Pancreas (tissue), 10 donors: ENCODE measurements at regions not wholly inside any gene's neighbourhood (a gene's known extent, or its start where the extent isn't known, plus 50 kb on each side); places are given as distances from the start of the nearest gene placed in this dataset.

ENCODE experiments used
- ATAC-seq, 4 donors: fragments of 200-7000 bp; cut with Tn5 transposase; one replicate each; pipeline versions ENCODE4 v1.8.0 to v1.9.1; 2020; ENCODE audit warnings: mild to moderate bottlenecking in 4 of 4, moderate library complexity in 4 of 4
- DNase-seq, 6 donors: peaks; one replicate each; pipeline ENCODE4 v3.0.0-alpha.2; 2020
- FAIRE-seq: peaks from 2 replicates; lab custom pipeline; 2012; peaks lifted over from hg19 to GRCh38; lab: Jason Lieb, UNC
- H3K27ac ChIP-seq, 4 donors: fragments of 200-600 bp; sonication (generic); 1 replicate in 3 of 4; 2 replicates in 1 of 4; pipeline versions ENCODE4 v1.5.0 to v1.8.0; 2020
- H3K27me3 ChIP-seq, 4 donors: fragments of 200-600 bp; one replicate each; pipeline ENCODE4 v1.8.0; 2021
- H3K36me3 ChIP-seq, 3 donors: fragments of 200-600 bp; sonication (generic) in 1 of 3; one replicate each; pipeline versions ENCODE4 v1.5.0 to v1.8.0; 2020 to 2021
- H3K4me1 ChIP-seq, 3 donors: fragments of 200-600 bp; one replicate each; pipeline ENCODE4 v1.8.0; 2021
- H3K4me3 ChIP-seq, 4 donors: fragments of 200-600 bp; sonication (generic) in 2 of 4; one replicate each; pipeline versions ENCODE4 v1.5.0 to v1.8.0; 2020 to 2021
- H3K9me3 ChIP-seq, 4 donors: fragments of 200-600 bp; one replicate each; pipeline ENCODE4 v1.8.0; 2021
- CTCF ChIP-seq, 4 donors: fragments of 200-600 bp; sonication (generic) in 3 of 4; IDR thresholded peaks; one replicate each; pipeline versions ENCODE4 v1.5.0 to v1.8.0; 2021; ENCODE audit warnings: antibody characterized with exemption in 4 of 4
- WGBS, 2 donors: extraction: QIAGEN DNeasy Blood & Tissue Kit; methylation state at CpG; one replicate each; pipeline ENCODE4 v1.1.7; 2013; 5-methylcytosine and 5-hydroxymethylcytosine counted together
- intact Hi-C, 3 donors: fragments of 100-400 bp; cut with DNase I; formaldehyde crosslinking; loops; one replicate each; pipeline versions ENCODE4 v1.11.1 to v1.14.2; 2022
- donor health status: healthy with polysubstance abuse.
- donor health status: DM: no; HTN: no; CAD: no; lungs with moderate emphysema.
- donor health status: DM: no; HTN: no; CAD: no.
- donor health status: control.
- donor health status: control.
- donor health status: Bipolar disorder and iron deficiency.
- donor health status: DM: yes; HTN: yes; CAD: no.
- donor health status: DM: no; HTN: no; CAD: no.
- donor health status: DM: no; HTN: no; CAD: no.
- donor health status: DM: yes; HTN: yes; CAD: no.

DNA sequence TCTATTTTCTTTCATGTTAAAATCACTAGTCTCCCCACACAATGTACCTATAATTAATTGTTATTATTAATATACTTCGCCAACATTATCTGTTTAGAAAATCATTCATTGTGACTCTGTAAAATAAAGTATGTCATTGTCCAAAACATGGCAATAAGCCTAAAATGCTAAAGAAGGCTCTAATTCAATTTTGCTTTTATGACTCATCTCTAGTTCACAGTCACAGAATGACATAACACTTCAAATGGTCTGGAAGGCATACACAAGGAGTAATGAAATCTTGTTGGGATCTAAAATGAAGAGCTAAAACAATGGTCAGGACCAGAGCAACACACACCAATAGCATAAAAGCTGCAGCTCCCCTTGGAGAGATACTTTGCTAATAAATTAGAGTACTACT is 505.8 kb downstream of the GPAM start:
- Histone ChIP-seq H3K36me3 (no peaks in the 10 kb centered on the region), H3K27ac (no peak overlapping the region), H3K4me3 (no peak overlapping the region), H3K4me1 (no peaks in the 10 kb centered on the region), H3K9me3 (no peaks in the 10 kb centered on the region), H3K27me3 (no peaks in the 10 kb centered on the region)
- no peak for ATAC-seq
- WGBS, 2 donors: 72 to 73% methylated on average over 1 of the region's 1 CpG
- no peak for FAIRE-seq
- TF ChIP-seq CTCF (IDR thresholded peaks at IDR 0.05): no peak
- intact Hi-C loops: no loop called here
- no peak for DNase-seq

DNA sequence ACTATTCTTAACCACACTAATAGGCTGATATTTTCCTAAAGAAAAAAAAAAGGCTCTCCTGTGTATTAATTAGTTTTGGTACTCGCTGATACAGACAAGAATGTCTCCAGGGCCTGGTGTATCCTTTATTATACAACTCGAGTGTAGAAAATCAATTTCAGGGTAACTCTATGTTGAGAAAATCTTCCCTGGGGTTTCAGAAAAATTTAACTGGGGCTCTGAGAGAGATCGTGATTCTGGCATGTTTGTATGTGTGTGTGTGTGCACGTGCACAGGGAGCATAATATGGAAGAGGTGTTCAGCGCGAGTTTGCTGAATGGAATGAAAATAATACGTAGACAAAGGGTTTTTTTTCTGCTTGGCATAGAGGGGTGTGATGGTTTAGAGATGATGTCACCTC is 496.8 kb downstream of the GPAM start:
- no peaks in the 10 kb centered on the region for H3K9me3 ChIP-seq
- TF ChIP-seq CTCF (IDR thresholded peaks at IDR 0.05): no peak
- WGBS, 2 donors: 74 to 80% methylated on average over 7 of the region's 7 CpGs
- no peaks in the 10 kb centered on the region for H3K36me3 ChIP-seq
- no peak overlapping the region for H3K4me3 ChIP-seq
- no peaks in the 10 kb centered on the region for H3K4me1 ChIP-seq
- DNase-seq: no peak
- no peak for ATAC-seq
- H3K27ac ChIP-seq: no peak overlapping the region
- H3K27me3 ChIP-seq: no peaks in the 10 kb centered on the region
- FAIRE-seq: no peak
- intact Hi-C loops: no loop called here

- DNase-seq (no peak), FAIRE-seq (no peak), ATAC-seq (no peak)
- H3K4me3 ChIP-seq: no peak overlapping the region
- no peaks in the 10 kb centered on the region for H3K9me3 ChIP-seq
- no peaks in the 10 kb centered on the region for H3K27me3 ChIP-seq
- H3K4me1 ChIP-seq: no peaks in the 10 kb centered on the region
- 56 to 67% methylated on average over 2 of the region's 2 CpGs for WGBS, 2 donors
- no peaks in the 10 kb centered on the region for H3K36me3 ChIP-seq
- TF ChIP-seq CTCF (IDR thresholded peaks at IDR 0.05): no peak
- intact Hi-C loops: no loop called here
- H3K27ac ChIP-seq: no peak overlapping the region
Observed at GRCh38 chr10:111698711-111699110, 484.9 kb downstream of the GPAM start.

GRCh38 chr10:111703986-111704385 is 479.6 kb downstream of the GPAM start:
- Histone ChIP-seq H3K27me3 (no peaks in the 10 kb centered on the region), H3K27ac (no peak overlapping the region), H3K4me3 (no peak overlapping the region), H3K4me1 (no peaks in the 10 kb centered on the region), H3K36me3 (no peaks in the 10 kb centered on the region), H3K9me3 (no peaks in the 10 kb centered on the region)
- ATAC-seq (no peak), FAIRE-seq (no peak), DNase-seq (no peak)
- intact Hi-C loops: no loop called here
- TF ChIP-seq CTCF (IDR thresholded peaks at IDR 0.05): no peak
- WGBS, 2 donors: 63 to 80% methylated on average over 2 of the region's 2 CpGs

DNA sequence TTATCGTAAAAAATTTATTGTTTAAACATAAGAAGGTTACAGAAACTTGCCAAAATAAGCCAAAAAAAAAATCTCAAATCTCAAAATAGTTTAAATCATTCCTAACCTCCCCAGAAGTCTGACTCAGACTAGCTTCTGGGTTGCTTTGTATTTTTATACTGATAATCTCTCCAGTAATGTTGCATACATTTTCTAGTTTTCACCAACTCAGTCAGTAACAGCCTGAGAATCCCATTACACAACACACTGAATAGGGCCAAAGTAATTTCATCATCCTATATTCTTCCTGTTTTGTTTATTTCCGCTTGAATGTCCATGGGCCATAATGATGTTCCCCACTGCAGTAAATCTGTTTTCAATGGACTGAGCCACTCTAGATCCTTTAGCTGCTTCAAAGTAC is 478.5 kb downstream of the GPAM start:
- FAIRE-seq (no peak), ATAC-seq (peak in 2 of 4 donors; percentile 30 to 38), DNase-seq (no peak)
- H3K4me1 ChIP-seq: no peaks in the 10 kb centered on the region
- WGBS, 2 donors: 70 to 79% methylated on average over 2 of the region's 2 CpGs
- H3K9me3 ChIP-seq: no peaks in the 10 kb centered on the region
- H3K27ac ChIP-seq: no peak overlapping the region
- intact Hi-C loops: no loop called here
- no peaks in the 10 kb centered on the region for H3K36me3 ChIP-seq
- TF ChIP-seq CTCF (IDR thresholded peaks at IDR 0.05): no peak
- H3K4me3 ChIP-seq: no peak overlapping the region
- H3K27me3 ChIP-seq: no peaks in the 10 kb centered on the region
